ENCODE measurements at regions not wholly inside any gene's neighbourhood (a gene's known extent, or its start where the extent isn't known, plus 50 kb on each side); places are given as distances from the start of the nearest gene placed in this dataset.

DNA sequence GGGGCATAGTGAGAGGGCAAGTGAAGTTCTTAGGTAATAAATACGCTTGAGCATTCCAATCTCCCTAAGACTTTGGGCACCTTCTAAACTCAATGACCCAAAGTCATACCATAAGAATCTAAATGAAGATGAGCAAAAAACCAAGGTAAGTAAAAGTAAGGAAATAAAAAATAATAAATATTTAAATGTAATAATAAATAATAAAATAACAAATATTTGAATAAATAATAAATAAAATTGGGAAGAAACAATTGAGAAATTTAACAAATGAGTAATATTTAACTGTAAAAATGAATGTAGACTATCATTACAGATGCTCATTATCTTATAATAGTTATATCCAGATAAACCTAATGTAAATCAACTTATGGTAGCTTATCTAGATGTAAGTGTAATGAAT, 391.7 kb downstream of the WDR72 start:
- Histone ChIP-seq H3K36me3 (ENCODE audit: control insufficient read depth, insufficient read depth, low read length) (no peaks in the 10 kb centered on the region), H3K4me1 (ENCODE audit: control insufficient read depth, insufficient read depth, low read length) (no peaks in the 10 kb centered on the region), H3K9me3 (ENCODE audit: control insufficient read depth, insufficient read depth, low read depth, low read length) (no peaks in the 10 kb centered on the region), H3K27ac (ENCODE audit: low read length) (no peak overlapping the region), H3K27me3 (ENCODE audit: control insufficient read depth, insufficient read depth, low read length) (no peaks in the 10 kb centered on the region), H3K4me3 (ENCODE audit: low read depth in 2 of 2, low read length in 2 of 2) (no peak overlapping the region)
- ATAC-seq (no peak), DNase-seq (ENCODE audit: low read depth, low spot score) (no peak)
- CTCF ChIA-PET = no interaction called here
- no peak for TF ChIP-seq POLR2AphosphoS5 (IDR thresholded peaks at IDR 0.05; ENCODE audit: low read depth, low read length)
- TF ChIP-seq TCF7L2 (IDR thresholded peaks at IDR 0.05; ENCODE audit: low read depth, low read length) = no peak
- TF ChIP-seq, protein P1, sequence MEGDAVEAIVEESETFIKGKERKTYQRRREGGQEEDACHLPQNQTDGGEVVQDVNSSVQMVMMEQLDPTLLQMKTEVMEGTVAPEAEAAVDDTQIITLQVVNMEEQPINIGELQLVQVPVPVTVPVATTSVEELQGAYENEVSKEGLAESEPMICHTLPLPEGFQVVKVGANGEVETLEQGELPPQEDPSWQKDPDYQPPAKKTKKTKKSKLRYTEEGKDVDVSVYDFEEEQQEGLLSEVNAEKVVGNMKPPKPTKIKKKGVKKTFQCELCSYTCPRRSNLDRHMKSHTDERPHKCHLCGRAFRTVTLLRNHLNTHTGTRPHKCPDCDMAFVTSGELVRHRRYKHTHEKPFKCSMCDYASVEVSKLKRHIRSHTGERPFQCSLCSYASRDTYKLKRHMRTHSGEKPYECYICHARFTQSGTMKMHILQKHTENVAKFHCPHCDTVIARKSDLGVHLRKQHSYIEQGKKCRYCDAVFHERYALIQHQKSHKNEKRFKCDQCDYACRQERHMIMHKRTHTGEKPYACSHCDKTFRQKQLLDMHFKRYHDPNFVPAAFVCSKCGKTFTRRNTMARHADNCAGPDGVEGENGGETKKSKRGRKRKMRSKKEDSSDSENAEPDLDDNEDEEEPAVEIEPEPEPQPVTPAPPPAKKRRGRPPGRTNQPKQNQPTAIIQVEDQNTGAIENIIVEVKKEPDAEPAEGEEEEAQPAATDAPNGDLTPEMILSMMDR (IDR thresholded peaks at IDR 0.05) = no peak
- no peak for TF ChIP-seq SIN3A (IDR thresholded peaks at IDR 0.05; ENCODE audit: borderline replicate concordance, insufficient read depth, low read depth, low read length)
- no peak for TF ChIP-seq REST (IDR thresholded peaks at IDR 0.05; ENCODE audit: insufficient read depth in 1 of 2, low read depth in 2 of 2, low read length in 1 of 2)
- no TSS peak for BruUV-seq (replicated peaks)
- POLR2A ChIA-PET = no interaction called here
- intact Hi-C loops (cut with micrococcal nuclease; ENCODE audit: unreplicated experiment) (loop anchor here (5.0 kb wide), 1 partner anchor 90 kb away; no protein-coding TSS in a partner anchor), in situ Hi-C loops (cut with HindIII; ENCODE audit: low pct_unique_long_range_greater_than_20kb, low sequenced_read_pairs) (no loop called here)

- no peaks in the 10 kb centered on the region for H3K27me3 ChIP-seq (ENCODE audit: control insufficient read depth, insufficient read depth, low read length)
- POLR2A ChIA-PET = no interaction called here
- BruUV-seq (replicated peaks) = no TSS peak
Observed at GRCh38 chr15:53360881-53361280, 398.6 kb downstream of the WDR72 start.

More at GRCh38 chr15:53360881-53361280, 398.6 kb downstream of the WDR72 start:
- Histone ChIP-seq H3K4me3 (ENCODE audit: low read depth in 2 of 2, low read length in 2 of 2) (no peak overlapping the region), H3K9me3 (ENCODE audit: control insufficient read depth, insufficient read depth, low read depth, low read length) (no peaks in the 10 kb centered on the region), H3K4me1 (ENCODE audit: control insufficient read depth, insufficient read depth, low read length) (no peaks in the 10 kb centered on the region), H3K27ac (ENCODE audit: low read length) (no peak overlapping the region), H3K36me3 (ENCODE audit: control insufficient read depth, insufficient read depth, low read length) (no peaks in the 10 kb centered on the region)
- ATAC-seq (no peak), DNase-seq (ENCODE audit: low read depth, low spot score) (no peak)
- in situ Hi-C loops (cut with HindIII; ENCODE audit: low pct_unique_long_range_greater_than_20kb, low sequenced_read_pairs) (no loop called here), intact Hi-C loops (cut with micrococcal nuclease; ENCODE audit: unreplicated experiment) (no loop called here)
- CTCF ChIA-PET = no interaction called here
- no peak for TF ChIP-seq TCF7L2 (IDR thresholded peaks at IDR 0.05; ENCODE audit: low read depth, low read length)
- TF ChIP-seq SIN3A (IDR thresholded peaks at IDR 0.05; ENCODE audit: borderline replicate concordance, insufficient read depth, low read depth, low read length) = no peak
- no peak for TF ChIP-seq REST (IDR thresholded peaks at IDR 0.05; ENCODE audit: insufficient read depth in 1 of 2, low read depth in 2 of 2, low read length in 1 of 2)
- TF ChIP-seq POLR2AphosphoS5 (IDR thresholded peaks at IDR 0.05; ENCODE audit: low read depth, low read length) = no peak
- TF ChIP-seq, protein P1 (IDR thresholded peaks at IDR 0.05) = no peak
